Ramos (cell line): ENCODE measurements at regions not wholly inside any gene's neighbourhood (a gene's known extent, or its start where the extent isn't known, plus 50 kb on each side); places are given as distances from the start of the nearest gene placed in this dataset.
"Not testable (repeated sequence)": the region's sequence is repeated elsewhere in the genome, so short reads cannot be mapped to it uniquely, and the experiment has no call there.

ENCODE experiments used
- in situ Hi-C: fragments of 300-500 bp; cut with MboI; formaldehyde crosslinking; loops from one replicate; pipeline ENCODE4 v1.14.3; 2022; ENCODE audit warnings: low sequenced_read_pairs; ENCODE audit not compliant: unreplicated experiment

DNA sequence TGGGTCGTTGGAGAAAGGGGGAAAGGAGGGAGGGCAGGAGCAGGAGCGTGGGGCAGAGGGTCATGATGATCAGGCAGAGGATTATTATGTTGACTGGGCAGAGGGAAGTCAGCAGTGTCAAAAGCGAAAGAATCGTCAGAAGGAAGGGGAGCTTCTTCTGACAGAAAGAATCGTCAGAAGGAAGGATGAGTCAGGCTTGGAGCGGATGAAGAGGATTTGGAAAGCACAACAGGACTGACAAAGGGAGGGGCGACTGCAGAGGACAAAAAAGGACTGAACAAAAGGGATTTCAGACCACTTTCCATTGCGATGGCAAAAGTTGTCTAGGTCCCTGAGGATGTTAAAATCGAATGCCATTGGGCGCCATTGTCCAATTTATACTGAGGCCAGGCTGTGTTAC is 1053.5 kb downstream of the SI start:
- in situ Hi-C loops, result no loop called here

- in situ Hi-C loops, result no loop called here
These were observed 1054.8 kb downstream of the SI start for GRCh38 chr3:164023480-164023879.

DNA sequence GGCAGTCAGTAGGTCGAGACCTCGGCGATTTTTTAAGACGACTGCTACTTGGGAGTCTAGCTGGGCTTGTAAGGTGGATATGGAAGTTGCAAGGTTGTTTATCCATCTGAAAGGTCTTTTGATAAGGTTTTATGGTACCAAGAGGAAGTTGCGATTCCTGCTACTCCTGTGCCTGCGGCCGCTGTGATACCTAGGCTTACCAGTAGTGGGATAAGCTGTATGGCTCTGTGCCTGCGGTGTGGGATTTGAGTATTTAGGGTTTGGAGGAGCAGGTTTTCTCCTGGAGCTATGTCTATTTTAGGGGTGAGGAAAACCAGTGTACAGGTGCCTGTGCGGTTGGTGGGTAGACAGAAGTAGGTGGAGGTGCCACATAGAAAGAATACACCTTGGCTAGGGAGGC is 1059.8 kb downstream of the SI start:
- in situ Hi-C loops, result no loop called here

DNA sequence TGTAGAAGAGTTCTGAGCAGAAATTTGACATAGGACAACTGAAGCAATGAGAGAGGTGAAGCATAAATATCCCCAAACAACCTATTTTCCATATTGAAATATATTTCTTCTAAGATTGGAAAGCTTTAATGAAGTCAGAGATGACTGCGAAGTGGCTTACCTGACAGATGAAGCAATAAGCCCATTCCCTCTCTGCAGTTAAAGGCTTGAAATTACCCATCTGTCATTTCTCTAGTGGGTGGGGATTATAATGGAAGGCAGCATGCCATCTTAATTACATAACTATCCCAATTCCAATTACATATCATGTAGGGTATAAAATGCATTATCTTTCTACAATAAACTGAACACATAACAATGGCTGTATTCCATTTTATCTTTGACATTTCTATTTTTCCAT is 1070.5 kb downstream of the SI start:
- in situ Hi-C loops, result no loop called here

GRCh38 chr3:164004205-164004604 is 1074.1 kb downstream of the SI start:
- in situ Hi-C loops, result no loop called here

DNA sequence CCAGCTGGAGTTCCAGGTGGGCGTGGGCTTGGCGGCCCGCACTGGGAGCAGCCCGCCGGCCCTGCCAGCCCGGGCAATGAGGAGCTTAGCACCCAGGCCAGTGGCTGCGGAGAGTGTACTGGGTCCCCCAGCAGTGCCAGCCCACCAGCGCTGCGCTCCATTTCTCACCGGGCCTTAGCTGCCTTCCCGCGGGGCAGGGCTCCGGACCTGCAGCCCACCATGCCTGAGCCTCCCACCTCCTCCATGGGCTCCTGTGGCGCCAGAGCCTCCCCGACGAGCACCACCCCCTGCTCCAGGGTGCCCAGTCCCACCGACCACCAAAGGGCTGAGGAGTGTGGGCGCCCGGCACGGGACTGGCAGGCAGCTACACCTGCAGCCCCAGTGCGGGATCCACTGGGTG is 1075.3 kb downstream of the SI start:
- in situ Hi-C loops, result not testable (repeated sequence)

- in situ Hi-C loops, result no loop called here
These were observed 1094.4 kb downstream of the SI start for GRCh38 chr3:163983940-163984339.

- in situ Hi-C loops, result no loop called here
These were observed 1106.4 kb downstream of the SI start for GRCh38 chr3:163971861-163972260.

DNA sequence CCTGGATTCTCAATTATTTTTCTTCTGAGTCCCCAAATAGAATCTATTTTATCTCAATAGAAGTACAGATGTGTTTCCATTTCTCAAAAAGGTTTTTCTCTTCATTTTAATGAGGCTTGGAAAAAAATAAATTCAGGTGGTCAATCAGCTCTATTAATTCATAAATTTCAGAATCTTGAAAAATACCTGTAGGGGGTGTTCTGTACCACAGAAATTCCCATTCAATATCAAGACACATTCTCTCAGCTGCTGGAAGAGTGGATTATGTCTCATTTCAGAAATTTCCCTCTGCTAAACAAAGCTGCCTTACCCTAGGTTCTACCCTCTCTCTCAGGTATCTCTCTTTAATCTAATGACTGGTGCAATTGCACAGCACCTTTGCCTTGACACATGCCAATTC is 1121.2 kb downstream of the SI start:
- in situ Hi-C loops, result no loop called here

DNA sequence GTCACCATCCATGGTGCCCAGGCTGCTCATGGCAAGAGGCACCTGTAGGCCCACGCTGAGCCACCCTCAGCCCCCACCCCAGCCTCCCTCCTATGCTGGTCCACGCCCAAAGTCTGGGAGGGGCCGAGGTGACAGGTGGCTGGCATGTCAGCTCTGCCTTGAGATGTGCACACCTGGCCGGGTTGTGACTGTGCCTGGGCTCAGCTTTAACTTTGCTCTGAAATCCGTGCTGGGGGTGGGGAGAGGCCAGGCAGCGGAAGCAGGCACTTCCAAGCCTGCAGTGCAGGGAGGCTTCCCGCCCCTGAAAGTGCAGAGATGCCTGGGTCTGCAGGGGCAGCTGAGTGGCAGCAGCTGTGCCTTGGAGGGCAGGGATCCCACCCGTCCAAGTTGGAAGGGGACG is 1124.8 kb downstream of the SI start:
- in situ Hi-C loops, result no loop called here

DNA sequence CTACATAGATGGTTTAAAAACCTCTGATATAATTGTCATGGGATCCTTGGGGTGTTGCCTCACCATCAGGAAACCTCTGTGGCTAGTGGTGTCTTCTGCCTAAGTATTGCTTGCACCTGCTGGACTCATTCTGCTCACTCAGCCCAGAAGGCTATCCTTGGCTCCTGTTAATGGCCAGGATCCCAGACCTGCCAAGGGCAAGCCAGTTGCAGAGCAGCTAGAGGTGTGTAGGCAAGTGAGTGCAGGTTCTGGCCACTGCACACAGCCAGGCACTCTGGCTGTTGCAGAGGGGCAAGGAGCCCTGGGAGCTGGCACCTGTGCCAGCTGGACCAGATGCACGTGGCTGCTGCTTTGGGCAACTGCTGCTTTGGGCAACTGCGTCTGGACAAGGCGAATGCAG is 1125.8 kb downstream of the SI start:
- in situ Hi-C loops, result no loop called here

DNA sequence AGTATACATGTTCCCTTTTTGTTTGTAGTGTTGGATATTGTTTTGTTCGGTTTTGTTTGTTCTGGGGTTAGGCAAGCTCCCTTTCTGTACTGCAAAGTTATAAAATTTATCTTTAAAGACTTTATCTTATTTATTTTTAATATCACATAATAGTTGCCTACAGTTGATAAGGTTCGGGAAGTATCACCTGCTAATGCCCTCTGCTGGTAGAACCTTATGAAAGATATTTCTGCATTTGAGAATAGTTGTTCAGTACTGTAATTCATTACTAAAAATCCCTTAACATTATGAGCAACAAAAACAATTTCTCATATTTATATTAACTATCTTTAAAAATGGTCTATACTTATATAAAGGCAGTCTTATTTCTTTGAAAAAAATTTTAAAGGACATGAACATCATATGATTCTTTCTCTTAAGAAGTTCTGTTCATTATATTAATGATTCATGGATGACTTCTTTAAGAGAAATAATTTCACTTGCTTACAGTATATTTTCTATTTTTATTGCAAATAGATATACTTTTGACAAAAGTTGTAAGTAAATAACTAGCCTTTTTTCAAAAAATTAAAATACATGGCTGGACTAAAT is 1126.8 kb downstream of the SI start:
- in situ Hi-C loops, result no loop called here

DNA sequence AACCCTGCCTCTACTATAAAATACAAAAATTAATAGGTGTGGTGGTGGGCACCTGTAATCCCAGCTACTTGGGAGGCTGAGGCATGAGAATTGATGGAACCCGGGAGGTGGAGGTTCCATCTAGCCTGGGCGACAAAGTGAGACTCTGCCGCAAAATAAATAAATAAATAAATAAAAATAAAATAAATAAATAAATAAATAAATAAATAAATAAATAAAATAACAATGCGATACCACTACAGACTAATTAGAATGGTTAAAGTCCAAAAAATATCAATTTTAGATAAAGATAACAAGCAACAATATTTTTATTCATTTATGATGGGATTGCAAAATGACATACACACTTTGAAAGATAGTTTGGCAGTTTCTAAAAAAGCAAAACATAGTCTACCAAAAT is 1131.5 kb downstream of the SI start:
- in situ Hi-C loops, result no loop called here

- in situ Hi-C loops, result no loop called here
These were observed 1134.6 kb downstream of the SI start for GRCh38 chr3:163943664-163944063.

- in situ Hi-C loops, result no loop called here
These were observed 1138.4 kb downstream of the SI start for GRCh38 chr3:163939926-163940325.

DNA sequence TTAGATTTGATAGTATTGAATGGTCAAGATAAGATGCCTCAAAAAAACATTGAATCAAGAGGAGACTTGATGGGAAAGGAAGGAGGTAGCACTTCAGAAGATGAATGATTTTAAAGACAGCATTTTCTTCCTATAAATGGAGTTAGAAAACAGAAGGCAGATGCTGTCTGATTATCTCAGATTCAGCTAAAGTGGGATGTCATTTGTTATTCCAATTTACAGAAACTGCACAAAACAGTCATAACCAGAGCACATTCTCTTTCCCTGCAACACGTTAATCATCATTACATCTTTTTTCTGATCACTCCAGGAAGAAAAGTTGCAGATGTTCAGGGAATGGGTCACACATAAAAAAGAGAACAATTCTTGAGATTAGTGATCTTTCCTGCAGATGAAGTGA is 1141.8 kb downstream of the SI start:
- in situ Hi-C loops, result no loop called here

DNA sequence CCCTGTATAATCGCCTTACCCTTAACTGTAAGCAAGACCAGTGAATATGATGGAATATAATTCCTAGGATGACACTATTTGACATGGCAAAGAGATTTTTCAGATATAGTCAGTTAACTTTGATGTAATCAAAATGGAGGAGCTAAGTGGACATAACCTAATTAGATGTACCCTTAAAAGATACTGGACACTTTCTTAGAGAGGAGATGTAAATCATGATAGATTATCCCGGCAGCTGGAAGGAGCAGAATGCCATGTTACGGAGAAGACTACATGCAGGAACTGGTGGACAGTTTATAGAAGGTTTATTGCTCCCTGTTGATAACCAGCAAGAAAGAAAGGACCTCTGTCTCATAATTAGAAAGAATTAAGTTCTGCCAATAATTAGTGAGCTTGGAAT is 1142.9 kb downstream of the SI start:
- in situ Hi-C loops, result no loop called here

DNA sequence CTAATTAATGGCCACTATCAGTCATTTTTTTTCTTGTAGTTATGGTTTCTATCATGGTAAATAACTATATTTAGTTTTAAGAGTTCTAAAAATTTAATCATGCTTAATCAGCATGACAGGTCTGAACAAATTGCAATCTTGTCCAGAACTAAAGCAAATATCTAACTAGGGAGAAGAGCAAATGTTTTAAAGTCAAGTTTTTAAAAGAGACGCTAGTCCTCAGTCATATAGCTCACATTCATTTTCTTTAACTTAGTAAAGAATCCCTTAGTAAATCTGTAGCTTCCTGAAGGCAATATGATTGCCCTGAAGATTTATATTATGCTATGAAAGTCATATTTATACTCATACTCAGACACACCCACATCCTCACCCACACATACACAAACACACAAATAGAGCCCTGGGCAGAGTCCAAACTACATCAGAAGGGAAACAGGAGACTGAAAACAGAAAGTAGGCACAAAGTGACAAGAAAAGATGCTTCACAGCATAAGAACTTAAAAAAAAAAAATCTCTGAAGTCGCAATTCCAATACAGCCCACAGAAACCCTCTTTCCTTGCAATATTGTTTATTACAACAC is 1149.1 kb downstream of the SI start:
- in situ Hi-C loops, result no loop called here

GRCh38 chr3:163927521-163927920 is 1150.8 kb downstream of the SI start:
- in situ Hi-C loops, result no loop called here

DNA sequence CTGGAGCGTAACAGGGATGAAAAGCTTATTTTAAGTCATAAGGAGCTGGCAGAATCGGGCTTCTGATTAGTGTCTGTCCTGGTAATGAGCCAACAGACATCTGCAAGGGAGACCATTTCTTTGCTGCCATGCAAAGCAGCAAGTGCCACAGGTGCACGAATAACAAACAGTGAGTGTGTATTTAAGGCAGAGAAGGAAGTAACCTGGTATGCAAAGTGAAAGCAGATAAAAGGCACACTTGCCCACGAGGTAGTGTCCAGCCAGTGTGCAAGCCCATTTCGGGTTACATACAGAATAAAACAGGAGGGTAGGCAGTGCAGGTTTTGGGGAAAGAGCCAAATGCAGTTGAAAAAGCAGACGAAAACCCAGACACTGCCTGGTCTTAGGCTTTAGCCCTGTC is 1153.7 kb downstream of the SI start:
- in situ Hi-C loops, result loop anchor here (25.0 kb wide), 1 partner anchor 1263 kb away; the partner anchor contains the start of gene SLITRK3

DNA sequence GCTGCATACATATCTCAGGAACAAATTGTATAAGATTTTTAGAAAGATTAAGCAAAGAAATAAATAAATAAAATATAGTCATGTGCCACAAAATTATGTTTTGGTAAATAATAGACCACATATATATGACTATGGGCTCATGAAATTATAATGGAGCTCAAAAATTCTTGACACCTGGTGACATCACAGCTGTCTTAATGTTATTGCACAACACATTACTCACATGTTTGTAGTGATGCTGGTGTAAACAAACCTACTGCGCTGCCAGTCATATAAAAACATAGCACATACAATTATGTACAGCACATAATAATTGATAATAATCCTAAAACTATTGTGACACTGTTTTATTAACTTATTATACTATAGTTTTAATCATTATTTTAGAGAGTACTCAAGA is 1159.1 kb downstream of the SI start:
- in situ Hi-C loops, result loop anchor here (25.0 kb wide), 1 partner anchor 1268 kb away; the partner anchor contains the start of gene SLITRK3
